SK-N-SH (cell line): ENCODE measurements at regions not wholly inside any gene's neighbourhood (a gene's known extent, or its start where the extent isn't known, plus 50 kb on each side); places are given as distances from the start of the nearest gene placed in this dataset.

Experiments
- CTCF ChIA-PET: fragments of 300-600, 350-600 bp; formaldehyde crosslinking; extraction: SDS; loops from one replicate; lab custom pipeline; 2021; lab: Yijun Ruan, JAX
- POLR2A ChIA-PET: fragments of 350-600 bp; sonication (Branson Sonifier 250); formaldehyde crosslinking; extraction: SDS; loops from one replicate; lab custom pipeline; 2020; ENCODE audit warnings: antibody characterized with exemption, inconsistent platforms; lab: Yijun Ruan, JAX
- DNase-seq: peaks from one replicate; pipeline ENCODE4 v3.0.0; 2012
- H2AFZ ChIP-seq: fragments of 200-600 bp; sonication (generic); 2 replicates; pipeline ENCODE4 v1.8.1; 2016; ENCODE audit warnings: antibody characterized with exemption, mild to moderate bottlenecking, low read depth
- H3F3A ChIP-seq: fragments of 200-600 bp; sonication (generic); replicated peaks from 2 replicates; pipeline ENCODE3; 2016; ENCODE audit warnings: antibody characterized with exemption, mild to moderate bottlenecking; ENCODE audit not compliant: insufficient read depth
- H3K27ac ChIP-seq, 2 experiments: fragments of 200-500 bp in 1 of 2; fragments of 200-600 bp in 1 of 2; sonication (Bioruptor generic) in 1 of 2; sonication (generic), shearing (Covaris generic) in 1 of 2; 2 replicates each; pipeline versions ENCODE4 v1.5.1 to v1.6.1; 2014 to 2016; ENCODE audit warnings: low read depth in 2 of 2, inconsistent platforms in 1 of 2, low read length in 1 of 2, mild to moderate bottlenecking in 1 of 2, mixed read lengths in 1 of 2
- H3K27me3 ChIP-seq: fragments of 200-600 bp; sonication (generic), shearing (Covaris generic); 2 replicates; pipeline ENCODE4 v1.6.1; 2016; ENCODE audit warnings: mixed run types; ENCODE audit not compliant: insufficient read depth
- H3K36me3 ChIP-seq, 2 experiments: fragments of 200-500 bp in 1 of 2; fragments of 200-600 bp in 1 of 2; sonication (Bioruptor generic) in 1 of 2; sonication (generic) in 1 of 2; replicated peaks in 1 of 2; 2 replicates each; pipeline versions ENCODE3 to v1.5.1; 2014 to 2016; ENCODE audit warnings: low read length in 1 of 2, mild to moderate bottlenecking in 1 of 2; ENCODE audit not compliant: insufficient read depth in 2 of 2, control insufficient read depth in 1 of 2
- H3K4me1 ChIP-seq, 2 experiments: fragments of 200-500 bp in 1 of 2; fragments of 200-600 bp in 1 of 2; sonication (Bioruptor generic) in 1 of 2; sonication (generic), shearing (Covaris generic) in 1 of 2; 2 replicates each; pipeline versions ENCODE4 v1.5.1 to v1.6.1; 2014 to 2016; ENCODE audit warnings: low read depth in 1 of 2, low read length in 1 of 2, mixed run types in 1 of 2; ENCODE audit not compliant: insufficient read depth in 2 of 2, control insufficient read depth in 1 of 2
- H3K4me2 ChIP-seq: fragments of 200-600 bp; sonication (generic), shearing (Covaris generic); 2 replicates; pipeline ENCODE4 v1.6.1; 2017; ENCODE audit warnings: mixed run types
- H3K4me3 ChIP-seq, 2 experiments: fragments of 200-500 bp in 1 of 2; fragments of 200-600 bp in 1 of 2; sonication (Bioruptor generic) in 1 of 2; sonication (generic), shearing (Covaris generic) in 1 of 2; 2 replicates each; pipeline versions ENCODE4 v1.5.1 to v1.8.1; 2014 to 2016; ENCODE audit warnings: low read depth in 2 of 2, inconsistent platforms in 1 of 2, low read length in 1 of 2, mild to moderate bottlenecking in 1 of 2, mixed read lengths in 1 of 2, moderate library complexity in 1 of 2
- H3K79me2 ChIP-seq: fragments of 200-600 bp; sonication (generic); 2 replicates; pipeline ENCODE4 v1.8.1; 2017; ENCODE audit warnings: mild to moderate bottlenecking; ENCODE audit not compliant: insufficient read depth
- H3K9ac ChIP-seq: fragments of 200-600 bp; sonication (generic); 2 replicates; pipeline ENCODE4 v1.6.1; 2017; ENCODE audit warnings: mixed run types
- H3K9me2 ChIP-seq: fragments of 200-600 bp; sonication (generic); 2 replicates; pipeline ENCODE4 v1.6.1; 2017; ENCODE audit warnings: mixed run types
- H3K9me3 ChIP-seq: fragments of 200-600 bp; sonication (generic); 2 replicates; pipeline ENCODE4 v1.6.1; 2017; ENCODE audit warnings: mixed run types, mild to moderate bottlenecking, moderate library complexity
- H4K20me1 ChIP-seq: fragments of 200-600 bp; sonication (generic); 2 replicates; pipeline ENCODE4 v1.6.1; 2017; ENCODE audit warnings: mild to moderate bottlenecking, mixed run types; ENCODE audit not compliant: insufficient read depth
- ELF1 ChIP-seq: IDR thresholded peaks from 2 replicates; pipeline ENCODE4 v1.4.0; 2012
- EP300 ChIP-seq, 2 experiments: IDR thresholded peaks; 2 replicates each; pipeline versions ENCODE4 v1.4.0 to v1.6.1; 2012; ENCODE audit warnings: borderline replicate concordance in 1 of 2, low read depth in 1 of 2, low read length in 1 of 2
- FOSL2 ChIP-seq: IDR thresholded peaks from 2 replicates; pipeline ENCODE4 v1.4.0; 2012; ENCODE audit warnings: low read depth, mild to moderate bottlenecking, moderate library complexity, borderline replicate concordance
- FOXJ3 ChIP-seq: sonication (generic); formaldehyde crosslinking; IDR thresholded peaks from 2 replicates; pipeline ENCODE4 v1.5.1; 2020; ENCODE audit warnings: mild to moderate bottlenecking, missing genetic modification reagents
- FOXM1 ChIP-seq: IDR thresholded peaks from 2 replicates; pipeline ENCODE4 v1.4.0; 2012; ENCODE audit warnings: low read depth, mild to moderate bottlenecking
- JUND ChIP-seq: IDR thresholded peaks from 2 replicates; pipeline ENCODE4 v1.4.0; 2012
- MXI1 ChIP-seq: IDR thresholded peaks from 2 replicates; pipeline ENCODE4 v1.6.1; 2012; ENCODE audit warnings: mild to moderate bottlenecking, low read depth, low read length, improper control_type of control experiment
- NFIC ChIP-seq: IDR thresholded peaks from 2 replicates; pipeline ENCODE4 v1.4.0; 2012; ENCODE audit warnings: borderline replicate concordance
- POLR2AphosphoS5 ChIP-seq: IDR thresholded peaks from 2 replicates; pipeline ENCODE4 v1.6.1; 2012; ENCODE audit warnings: low read depth, low read length
- RAD21 ChIP-seq: IDR thresholded peaks from 2 replicates; pipeline ENCODE4 v1.6.1; 2012; ENCODE audit warnings: mild to moderate bottlenecking, low read length
- SMC3 ChIP-seq: IDR thresholded peaks from 2 replicates; pipeline ENCODE4 v1.6.1; 2012; ENCODE audit warnings: low read depth, low read length, improper control_type of control experiment
- TEAD4 ChIP-seq: IDR thresholded peaks from 2 replicates; pipeline ENCODE4 v1.4.0; 2012; ENCODE audit warnings: mild to moderate bottlenecking, borderline replicate concordance; ENCODE audit not compliant: insufficient read depth
- YY1 ChIP-seq: IDR thresholded peaks from 2 replicates; pipeline ENCODE4 v1.4.0; 2012; ENCODE audit warnings: low read depth, mild to moderate bottlenecking
- WGBS: methylation state at CpG from one replicate; pipeline ENCODE4 v1.1.6; 2017; ENCODE audit warnings: low lambda C conversion rate; 5-methylcytosine and 5-hydroxymethylcytosine counted together
- TF ChIP-seq, protein P1 (sequence below): IDR thresholded peaks from 2 replicates; pipeline ENCODE4 v1.6.1; 2012; ENCODE audit warnings: mild to moderate bottlenecking, low read depth, low read length, moderate library complexity
- TF ChIP-seq, protein P2 (sequence below): IDR thresholded peaks from 2 replicates; pipeline ENCODE4 v1.4.0; 2012; ENCODE audit warnings: low read depth
- TF ChIP-seq, protein P3 (sequence below): IDR thresholded peaks from 2 replicates; pipeline ENCODE4 v1.4.0; 2012; ENCODE audit warnings: low read depth, borderline replicate concordance
- TF ChIP-seq, protein P4 (sequence below): fragments of 150-350 bp; IDR thresholded peaks from 2 replicates; pipeline ENCODE4 v1.6.1; 2017; ENCODE audit warnings: antibody characterized with exemption, low read length, low read depth, borderline replicate concordance
- TF ChIP-seq, protein P5 (sequence below): IDR thresholded peaks from 2 replicates; pipeline ENCODE4; 2012

DNA sequence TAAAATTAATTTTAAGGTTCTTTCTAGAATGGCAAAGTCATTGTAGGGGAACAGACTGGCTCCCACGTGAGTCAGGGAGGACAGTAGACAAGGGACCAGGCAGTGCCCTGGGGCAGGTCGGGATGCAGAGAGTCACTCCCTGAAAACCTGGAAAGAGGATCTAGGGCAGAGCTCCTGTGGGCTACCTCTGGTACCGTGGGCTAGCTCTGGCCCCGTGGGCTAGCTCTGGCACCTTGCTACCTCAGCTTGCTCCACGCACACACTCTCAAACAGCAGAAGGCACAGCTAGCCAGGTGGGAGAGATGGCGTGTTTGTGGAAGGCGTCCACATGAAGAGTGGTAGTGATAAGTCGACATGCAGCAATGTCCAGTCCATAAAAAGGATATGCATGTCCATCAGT, 66.7 kb upstream of the ARHGEF7 start:
- Histone ChIP-seq H3K27ac (no peak overlapping the region), H3K79me2 (no peaks in the 10 kb centered on the region), H3K9me3 (no peaks in the 10 kb centered on the region), H3K4me1 (no peaks in the 10 kb centered on the region), H3K9ac (no peak overlapping the region), H3F3A (no peaks in the 10 kb centered on the region), H3K27me3 (no peaks in the 10 kb centered on the region; the same call in 1 of the 2 replicates), H3K36me3 (no peaks in the 10 kb centered on the region), H2AFZ (no peak overlapping the region), H3K4me3 (no peak overlapping the region), H3K9me2 (no peaks in the 10 kb centered on the region), H4K20me1 (no peaks in the 10 kb centered on the region)
- POLR2A ChIA-PET: no interaction called here
- 29% methylated on average over 8 of the region's 8 CpGs for WGBS
- TF ChIP-seq ELF1 (no peak), TEAD4 (no peak), FOXJ3 (CRISPR knock-in tag) (no peak), YY1 (no peak), FOSL2 (no peak), JUND (no peak), EP300 (IDR thresholded peaks at IDR 0.05; ENCODE audit: borderline replicate concordance in 1 of 2, low read depth in 1 of 2, low read length in 1 of 2) (no peak), FOXM1 (no peak), SMC3 (no peak), RAD21 (no peak), POLR2AphosphoS5 (no peak), MXI1 (no peak), NFIC (no peak)
- TF ChIP-seq, protein P1, sequence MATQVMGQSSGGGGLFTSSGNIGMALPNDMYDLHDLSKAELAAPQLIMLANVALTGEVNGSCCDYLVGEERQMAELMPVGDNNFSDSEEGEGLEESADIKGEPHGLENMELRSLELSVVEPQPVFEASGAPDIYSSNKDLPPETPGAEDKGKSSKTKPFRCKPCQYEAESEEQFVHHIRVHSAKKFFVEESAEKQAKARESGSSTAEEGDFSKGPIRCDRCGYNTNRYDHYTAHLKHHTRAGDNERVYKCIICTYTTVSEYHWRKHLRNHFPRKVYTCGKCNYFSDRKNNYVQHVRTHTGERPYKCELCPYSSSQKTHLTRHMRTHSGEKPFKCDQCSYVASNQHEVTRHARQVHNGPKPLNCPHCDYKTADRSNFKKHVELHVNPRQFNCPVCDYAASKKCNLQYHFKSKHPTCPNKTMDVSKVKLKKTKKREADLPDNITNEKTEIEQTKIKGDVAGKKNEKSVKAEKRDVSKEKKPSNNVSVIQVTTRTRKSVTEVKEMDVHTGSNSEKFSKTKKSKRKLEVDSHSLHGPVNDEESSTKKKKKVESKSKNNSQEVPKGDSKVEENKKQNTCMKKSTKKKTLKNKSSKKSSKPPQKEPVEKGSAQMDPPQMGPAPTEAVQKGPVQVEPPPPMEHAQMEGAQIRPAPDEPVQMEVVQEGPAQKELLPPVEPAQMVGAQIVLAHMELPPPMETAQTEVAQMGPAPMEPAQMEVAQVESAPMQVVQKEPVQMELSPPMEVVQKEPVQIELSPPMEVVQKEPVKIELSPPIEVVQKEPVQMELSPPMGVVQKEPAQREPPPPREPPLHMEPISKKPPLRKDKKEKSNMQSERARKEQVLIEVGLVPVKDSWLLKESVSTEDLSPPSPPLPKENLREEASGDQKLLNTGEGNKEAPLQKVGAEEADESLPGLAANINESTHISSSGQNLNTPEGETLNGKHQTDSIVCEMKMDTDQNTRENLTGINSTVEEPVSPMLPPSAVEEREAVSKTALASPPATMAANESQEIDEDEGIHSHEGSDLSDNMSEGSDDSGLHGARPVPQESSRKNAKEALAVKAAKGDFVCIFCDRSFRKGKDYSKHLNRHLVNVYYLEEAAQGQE: no peak
- TF ChIP-seq, protein P2, sequence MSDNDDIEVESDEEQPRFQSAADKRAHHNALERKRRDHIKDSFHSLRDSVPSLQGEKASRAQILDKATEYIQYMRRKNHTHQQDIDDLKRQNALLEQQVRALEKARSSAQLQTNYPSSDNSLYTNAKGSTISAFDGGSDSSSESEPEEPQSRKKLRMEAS: no peak
- TF ChIP-seq, protein P3, sequence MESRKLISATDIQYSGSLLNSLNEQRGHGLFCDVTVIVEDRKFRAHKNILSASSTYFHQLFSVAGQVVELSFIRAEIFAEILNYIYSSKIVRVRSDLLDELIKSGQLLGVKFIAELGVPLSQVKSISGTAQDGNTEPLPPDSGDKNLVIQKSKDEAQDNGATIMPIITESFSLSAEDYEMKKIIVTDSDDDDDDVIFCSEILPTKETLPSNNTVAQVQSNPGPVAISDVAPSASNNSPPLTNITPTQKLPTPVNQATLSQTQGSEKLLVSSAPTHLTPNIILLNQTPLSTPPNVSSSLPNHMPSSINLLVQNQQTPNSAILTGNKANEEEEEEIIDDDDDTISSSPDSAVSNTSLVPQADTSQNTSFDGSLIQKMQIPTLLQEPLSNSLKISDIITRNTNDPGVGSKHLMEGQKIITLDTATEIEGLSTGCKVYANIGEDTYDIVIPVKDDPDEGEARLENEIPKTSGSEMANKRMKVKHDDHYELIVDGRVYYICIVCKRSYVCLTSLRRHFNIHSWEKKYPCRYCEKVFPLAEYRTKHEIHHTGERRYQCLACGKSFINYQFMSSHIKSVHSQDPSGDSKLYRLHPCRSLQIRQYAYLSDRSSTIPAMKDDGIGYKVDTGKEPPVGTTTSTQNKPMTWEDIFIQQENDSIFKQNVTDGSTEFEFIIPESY: no peak
- TF ChIP-seq, protein P4, sequence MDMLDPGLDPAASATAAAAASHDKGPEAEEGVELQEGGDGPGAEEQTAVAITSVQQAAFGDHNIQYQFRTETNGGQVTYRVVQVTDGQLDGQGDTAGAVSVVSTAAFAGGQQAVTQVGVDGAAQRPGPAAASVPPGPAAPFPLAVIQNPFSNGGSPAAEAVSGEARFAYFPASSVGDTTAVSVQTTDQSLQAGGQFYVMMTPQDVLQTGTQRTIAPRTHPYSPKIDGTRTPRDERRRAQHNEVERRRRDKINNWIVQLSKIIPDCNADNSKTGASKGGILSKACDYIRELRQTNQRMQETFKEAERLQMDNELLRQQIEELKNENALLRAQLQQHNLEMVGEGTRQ: no peak
- TF ChIP-seq, protein P5, sequence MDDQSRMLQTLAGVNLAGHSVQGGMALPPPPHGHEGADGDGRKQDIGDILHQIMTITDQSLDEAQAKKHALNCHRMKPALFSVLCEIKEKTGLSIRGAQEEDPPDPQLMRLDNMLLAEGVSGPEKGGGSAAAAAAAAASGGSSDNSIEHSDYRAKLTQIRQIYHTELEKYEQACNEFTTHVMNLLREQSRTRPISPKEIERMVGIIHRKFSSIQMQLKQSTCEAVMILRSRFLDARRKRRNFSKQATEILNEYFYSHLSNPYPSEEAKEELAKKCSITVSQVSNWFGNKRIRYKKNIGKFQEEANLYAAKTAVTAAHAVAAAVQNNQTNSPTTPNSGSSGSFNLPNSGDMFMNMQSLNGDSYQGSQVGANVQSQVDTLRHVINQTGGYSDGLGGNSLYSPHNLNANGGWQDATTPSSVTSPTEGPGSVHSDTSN: no peak
- TF ChIP-seq, all 33 proteins: peak for 0
- no peak overlapping the region for H3K4me2 ChIP-seq
- CTCF ChIA-PET: interaction anchor here (1.2 kb wide), 1 partner anchor 12 kb away, joined by 3 read pairs; no protein-coding TSS in a partner anchor
- no peak for DNase-seq
